Activated CD4-positive, alpha-beta T cell treated with anti-CD3 and anti-CD28 coated beads, Interleukin-2, Interleukin-6, amounts not matched to agents 100 ng/mL and 50 ng/mL, durations not matched to agents 16 hours and 8 hours (primary cell): ENCODE measurements at regions not wholly inside any gene's neighbourhood (a gene's known extent, or its start where the extent isn't known, plus 50 kb on each side); places are given as distances from the start of the nearest gene placed in this dataset.

Source experiments
- DNase-seq: peaks from one replicate; pipeline ENCODE4 v3.0.0-alpha.2; 2020

- DNase-seq, result no peak
Measured at GRCh38 chr2:216916956-216917650, 57.2 kb upstream of the TNP1 start.

- no peak for DNase-seq
Measured at GRCh38 chr2:216915557-216916150, 55.8 kb upstream of the TNP1 start.

- DNase-seq, result no peak
Measured at GRCh38 chr2:216914491-216914890, 54.6 kb upstream of the TNP1 start.

GRCh38 chr2:216911886-216912285 lies 52.0 kb upstream of the TNP1 start:
- DNase-seq, result no peak

- no peak for DNase-seq
Measured at GRCh38 chr2:216911008-216911407, 51.1 kb upstream of the TNP1 start.

GRCh38 chr2:216909541-216910210 lies 49.8 kb upstream of the TNP1 start:
- DNase-seq, result no peak
